HG03378 (cell line): ENCODE measurements at regions not wholly inside any gene's neighbourhood (a gene's known extent, or its start where the extent isn't known, plus 50 kb on each side); places are given as distances from the start of the nearest gene placed in this dataset.
"Not testable (repeated sequence)": the region's sequence is repeated elsewhere in the genome, so short reads cannot be mapped to it uniquely, and the experiment has no call there.

Experiments used
- ATAC-seq: cut with Tn5 transposase; IDR thresholded peaks from one replicate; pipeline ENCODE4 v1.9.1; 2021; ENCODE audit warnings: mild to moderate bottlenecking, moderate library complexity; ENCODE audit not compliant: unreplicated experiment

GRCh38 chr7:88615336-88615735 lies 144.2 kb upstream of the ZNF804B start:
- no peak for ATAC-seq

GRCh38 chr7:88614736-88615135 lies 144.8 kb upstream of the ZNF804B start:
- ATAC-seq = no peak

- ATAC-seq = no peak
Measured at GRCh38 chr7:88610942-88611341, 148.6 kb upstream of the ZNF804B start.

GRCh38 chr7:88600695-88601094 lies 158.8 kb upstream of the ZNF804B start:
- ATAC-seq = no peak

- ATAC-seq = no peak
Measured at GRCh38 chr7:88599528-88599927, 160.0 kb upstream of the ZNF804B start.

GRCh38 chr7:88597941-88598425 lies 161.5 kb upstream of the ZNF804B start:
- no peak for ATAC-seq

GRCh38 chr7:88590963-88591362 lies 168.5 kb upstream of the ZNF804B start:
- no peak for ATAC-seq

GRCh38 chr7:88589927-88590326 lies 169.6 kb upstream of the ZNF804B start:
- ATAC-seq = no peak

GRCh38 chr7:88586890-88587289 lies 172.6 kb upstream of the ZNF804B start:
- no peak for ATAC-seq

GRCh38 chr7:88586219-88586618 lies 173.3 kb upstream of the ZNF804B start:
- no peak for ATAC-seq

GRCh38 chr7:88576720-88577119 lies 182.8 kb upstream of the ZNF804B start:
- ATAC-seq = no peak

- no peak for ATAC-seq
Measured at GRCh38 chr7:88566162-88566729, 193.3 kb upstream of the ZNF804B start.

- ATAC-seq = no peak
Measured at GRCh38 chr7:88565401-88565800, 194.1 kb upstream of the ZNF804B start.

- ATAC-seq = not testable (repeated sequence)
Measured at GRCh38 chr7:88556441-88556840, 203.1 kb upstream of the ZNF804B start.

- not testable (repeated sequence) for ATAC-seq
Measured at GRCh38 chr7:88554847-88555246, 204.7 kb upstream of the ZNF804B start.

GRCh38 chr7:88548399-88548798 lies 211.1 kb upstream of the ZNF804B start:
- no peak for ATAC-seq

GRCh38 chr7:88546808-88547207 lies 212.7 kb upstream of the ZNF804B start:
- no peak for ATAC-seq

GRCh38 chr7:88545663-88546062 lies 213.8 kb upstream of the ZNF804B start:
- no peak for ATAC-seq

GRCh38 chr7:88540012-88540411 lies 219.5 kb upstream of the ZNF804B start:
- ATAC-seq = no peak

GRCh38 chr7:88539518-88539917 lies 220.0 kb upstream of the ZNF804B start:
- no peak for ATAC-seq

- no peak for ATAC-seq
Measured at GRCh38 chr7:88523645-88524044, 217.0 kb upstream of the STEAP4 start.

GRCh38 chr7:88522771-88523293 lies 216.1 kb upstream of the STEAP4 start:
- ATAC-seq = no peak

- ATAC-seq = no peak
Measured at GRCh38 chr7:88516429-88516828, 209.7 kb upstream of the STEAP4 start.
